ENCODE measurements at regions not wholly inside any gene's neighbourhood (a gene's known extent, or its start where the extent isn't known, plus 50 kb on each side); places are given as distances from the start of the nearest gene placed in this dataset.

DNA sequence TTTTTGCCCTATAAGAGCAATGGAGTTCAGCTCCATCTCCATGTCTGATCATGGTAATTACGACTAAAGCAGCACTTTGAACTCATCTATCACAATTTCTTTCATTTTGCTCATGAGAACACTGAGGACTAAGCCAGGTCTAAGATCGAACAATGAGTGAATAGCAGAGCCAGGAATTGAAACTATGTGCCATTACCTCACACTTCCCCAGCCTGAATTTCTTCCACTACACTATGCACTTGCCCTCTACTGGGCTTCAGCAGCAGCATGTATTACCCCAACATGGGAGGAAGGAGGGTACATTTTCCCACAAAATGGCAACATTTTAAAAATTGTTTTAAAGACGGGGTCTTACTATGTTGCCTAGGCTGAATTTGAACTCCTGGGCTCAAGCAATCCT lies 274.7 kb upstream of the FGF13 start:
- TF ChIP-seq, protein P1, sequence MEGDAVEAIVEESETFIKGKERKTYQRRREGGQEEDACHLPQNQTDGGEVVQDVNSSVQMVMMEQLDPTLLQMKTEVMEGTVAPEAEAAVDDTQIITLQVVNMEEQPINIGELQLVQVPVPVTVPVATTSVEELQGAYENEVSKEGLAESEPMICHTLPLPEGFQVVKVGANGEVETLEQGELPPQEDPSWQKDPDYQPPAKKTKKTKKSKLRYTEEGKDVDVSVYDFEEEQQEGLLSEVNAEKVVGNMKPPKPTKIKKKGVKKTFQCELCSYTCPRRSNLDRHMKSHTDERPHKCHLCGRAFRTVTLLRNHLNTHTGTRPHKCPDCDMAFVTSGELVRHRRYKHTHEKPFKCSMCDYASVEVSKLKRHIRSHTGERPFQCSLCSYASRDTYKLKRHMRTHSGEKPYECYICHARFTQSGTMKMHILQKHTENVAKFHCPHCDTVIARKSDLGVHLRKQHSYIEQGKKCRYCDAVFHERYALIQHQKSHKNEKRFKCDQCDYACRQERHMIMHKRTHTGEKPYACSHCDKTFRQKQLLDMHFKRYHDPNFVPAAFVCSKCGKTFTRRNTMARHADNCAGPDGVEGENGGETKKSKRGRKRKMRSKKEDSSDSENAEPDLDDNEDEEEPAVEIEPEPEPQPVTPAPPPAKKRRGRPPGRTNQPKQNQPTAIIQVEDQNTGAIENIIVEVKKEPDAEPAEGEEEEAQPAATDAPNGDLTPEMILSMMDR (IDR thresholded peaks at IDR 0.05) = no peak
- no peak for TF ChIP-seq POLR2A (IDR thresholded peaks at IDR 0.05)
